K562 (cell line): ENCODE measurements at regions not wholly inside any gene's neighbourhood (a gene's known extent, or its start where the extent isn't known, plus 50 kb on each side); places are given as distances from the start of the nearest gene placed in this dataset.

Experiments
- ATAC-seq: fragments of 200-7000 bp; cut with Tn5 transposase; 3 replicates; pipeline ENCODE4 v1.9.1; 2020; ENCODE audit warnings: moderate library complexity
- BruUV-seq: library from RNA; stranded (reverse); fragments of 400-500 nt; replicated peaks from 2 replicates; lab custom pipeline; 2021; lab: Mats Ljungman, UMichigan
- CTCF ChIA-PET: fragments of 300-600 bp; formaldehyde crosslinking; extraction: SDS; loops from one replicate; lab custom pipeline; 2021; ENCODE audit warnings: low intra/inter-chr PET ratio; lab: Yijun Ruan, JAX
- POLR2A ChIA-PET: fragments of 300-600, 350-650 bp; sonication (Branson Sonifier 250); formaldehyde crosslinking; extraction: SDS; loops from one replicate; lab custom pipeline; 2021; ENCODE audit warnings: antibody characterized with exemption, inconsistent platforms; lab: Yijun Ruan, JAX
- DNase-seq, 4 experiments: peaks; one replicate each; pipeline versions ENCODE4 v3.0.0 to v3.0.0-alpha.2; 2011 to 2018; ENCODE audit warnings: low spot score in 3 of 4, mixed read lengths in 3 of 4; ENCODE audit errors: extremely low read depth in 1 of 4
- FAIRE-seq: peaks from 2 replicates; lab custom pipeline; 2011; peaks lifted over from hg19 to GRCh38; lab: Jason Lieb, UNC
- H2AFZ ChIP-seq: 2 replicates; pipeline ENCODE4 v1.6.0; 2011; ENCODE audit warnings: low read depth, low read length, control low read depth, inconsistent platforms
- H3K27ac ChIP-seq: fragments of 200-600 bp; 3 replicates; pipeline ENCODE4 v1.8.0; 2011; ENCODE audit warnings: low read depth, mild to moderate bottlenecking, control low read depth, inconsistent platforms, low read length, moderate library complexity, mixed read lengths; ENCODE audit errors: extremely low read depth
- H3K27me3 ChIP-seq, 2 experiments: fragments of 300-600 bp in 1 of 2; 2 replicates in 1 of 2; 3 replicates in 1 of 2; pipeline versions ENCODE4 v1.6.0 to v1.8.0; 2011; ENCODE audit warnings: inconsistent platforms in 2 of 2, low read length in 2 of 2, mild to moderate bottlenecking in 1 of 2, mixed read lengths in 1 of 2, moderate library complexity in 1 of 2; ENCODE audit not compliant: control insufficient read depth in 2 of 2, insufficient read depth in 2 of 2
- H3K36me3 ChIP-seq: fragments of 300-600 bp; 3 replicates; pipeline ENCODE4 v1.8.0; 2011; ENCODE audit warnings: mild to moderate bottlenecking, low read length, inconsistent platforms; ENCODE audit not compliant: control insufficient read depth, insufficient read depth
- H3K4me1 ChIP-seq, 2 experiments: fragments of 200-600 bp in 1 of 2; replicated peaks in 1 of 2; 2 replicates in 1 of 2; 3 replicates in 1 of 2; pipeline versions ENCODE4 v1.5.1 to v1.8.0; 2011; ENCODE audit warnings: inconsistent platforms in 2 of 2, low read length in 2 of 2, mild to moderate bottlenecking in 1 of 2, mixed read lengths in 1 of 2, moderate library complexity in 1 of 2; ENCODE audit not compliant: control insufficient read depth in 2 of 2, insufficient read depth in 2 of 2
- H3K4me2 ChIP-seq: 2 replicates; pipeline ENCODE4 v1.6.1; 2011; ENCODE audit warnings: low read length, control low read depth, inconsistent platforms, mixed read lengths; ENCODE audit not compliant: insufficient read depth
- H3K4me3 ChIP-seq: fragments of 200-600 bp; sonication (generic), shearing (Covaris generic); 2 replicates; pipeline ENCODE4 v1.5.1; 2016; ENCODE audit warnings: control low read depth, inconsistent platforms
- H3K79me2 ChIP-seq: fragments of 200-600 bp; 3 replicates; pipeline ENCODE4 v1.8.0; 2011; ENCODE audit warnings: low read length, inconsistent platforms; ENCODE audit not compliant: control insufficient read depth, insufficient read depth
- H3K9ac ChIP-seq, 2 experiments: 2 replicates each; pipeline versions ENCODE4 v1.6.0 to v1.6.1; 2011; ENCODE audit warnings: low read depth in 2 of 2, low read length in 2 of 2, control low read depth in 1 of 2, inconsistent platforms in 1 of 2, mild to moderate bottlenecking in 1 of 2, mixed read lengths in 1 of 2; ENCODE audit not compliant: insufficient read depth in 1 of 2
- H3K9me1 ChIP-seq: one replicate; pipeline ENCODE4 v1.6.0; 2011; ENCODE audit warnings: inconsistent platforms, mild to moderate bottlenecking, low read length, moderate library complexity; ENCODE audit not compliant: control insufficient read depth, insufficient read depth
- H3K9me3 ChIP-seq: replicated peaks from 2 replicates; pipeline ENCODE4 v1.5.1; 2011; ENCODE audit warnings: low read depth, low read length, inconsistent platforms; ENCODE audit not compliant: control insufficient read depth, insufficient read depth
- H4K20me1 ChIP-seq: replicated peaks from 2 replicates; pipeline ENCODE4 v1.6.1; 2011; ENCODE audit warnings: low read length, inconsistent platforms, mixed read lengths; ENCODE audit not compliant: control insufficient read depth, insufficient read depth
- EGR1 ChIP-seq: fragments of 450-650 bp; conservative IDR thresholded peaks from 2 replicates; pipeline ENCODE4 v1.6.1; 2017; ENCODE audit warnings: mild to moderate bottlenecking
- HIVEP1 ChIP-seq: fragments of 250-450 bp; sonication (Bioruptor Pico); IDR thresholded peaks from 2 replicates; pipeline ENCODE4 v1.4.0; 2020; ENCODE audit warnings: mild to moderate bottlenecking
- L3MBTL2 ChIP-seq: fragments of 450-650 bp; IDR thresholded peaks from 2 replicates; pipeline ENCODE4 v1.6.1; 2016; ENCODE audit warnings: mild to moderate bottlenecking, moderate library complexity
- MYNN ChIP-seq, 2 experiments: sonication (generic); formaldehyde crosslinking in 1 of 2; IDR thresholded peaks; 2 replicates each; pipeline versions ENCODE4 v1.5.0 to v1.6.1; 2016 to 2020; ENCODE audit warnings: antibody characterized with exemption in 1 of 2, missing genetic modification reagents in 1 of 2
- NR1H2 ChIP-seq: sonication (generic); formaldehyde crosslinking; IDR thresholded peaks from 2 replicates; pipeline ENCODE4 v1.4.0; 2020; ENCODE audit warnings: mild to moderate bottlenecking, missing genetic modification reagents
- PPARD ChIP-seq: fragments of 250-450 bp; sonication (Bioruptor Pico); IDR thresholded peaks from 2 replicates; pipeline ENCODE4 v1.8.0; 2022; ENCODE audit warnings: inconsistent platforms, mild to moderate bottlenecking, moderate library complexity
- RFX7 ChIP-seq: fragments of 250-450 bp; sonication (Bioruptor Pico); IDR thresholded peaks from 2 replicates; pipeline ENCODE4 v1.5.1; 2021; ENCODE audit warnings: mild to moderate bottlenecking
- SP2 ChIP-seq: IDR thresholded peaks from 2 replicates; pipeline ENCODE4 v1.6.1; 2011; ENCODE audit warnings: mild to moderate bottlenecking, low read depth, low read length, moderate library complexity; ENCODE audit not compliant: poor library complexity, severe bottlenecking; ENCODE audit errors: extremely low read depth
- XRCC5 ChIP-seq: fragments of 200-400 bp; formaldehyde crosslinking; IDR thresholded peaks from 2 replicates; pipeline ENCODE4 v1.6.1; 2017; ENCODE audit warnings: low read depth, mild to moderate bottlenecking, low read length
- YY1 ChIP-seq, 3 experiments: IDR thresholded peaks; 2 replicates each; pipeline ENCODE4 v1.6.1; 2011; ENCODE audit warnings: low read length in 2 of 3, mild to moderate bottlenecking in 2 of 3, moderate library complexity in 2 of 3, borderline replicate concordance in 1 of 3, control low read depth in 1 of 3, low read depth in 1 of 3; ENCODE audit not compliant: insufficient read depth in 3 of 3, insufficient replicate concordance in 2 of 3, control insufficient read depth in 1 of 3, insufficient read length in 1 of 3; ENCODE audit errors: extremely low read depth in 1 of 3
- ZEB2 ChIP-seq: fragments of 450-650 bp; IDR thresholded peaks from 2 replicates; pipeline ENCODE4 v1.6.1; 2016
- ZFP36 ChIP-seq: fragments of 150-350 bp; IDR thresholded peaks from 2 replicates; pipeline ENCODE4 v1.6.1; 2018; ENCODE audit warnings: low read length, low read depth; ENCODE audit not compliant: partially characterized antibody
- ZFX ChIP-seq: sonication (generic); formaldehyde crosslinking; IDR thresholded peaks from 2 replicates; pipeline ENCODE4 v1.8.0; 2022; ENCODE audit warnings: mild to moderate bottlenecking, missing genetic modification reagents, moderate library complexity
- ZNF133 ChIP-seq: fragments of 250-450 bp; sonication (Bioruptor Pico); IDR thresholded peaks from 2 replicates; pipeline ENCODE4 v1.4.0; 2020; ENCODE audit warnings: mild to moderate bottlenecking
- ZNF232 ChIP-seq: sonication (generic); formaldehyde crosslinking; IDR thresholded peaks from 2 replicates; pipeline ENCODE4 v1.8.0; 2022; ENCODE audit warnings: mild to moderate bottlenecking, missing genetic modification reagents
- ZNF551 ChIP-seq: fragments of 250-450 bp; sonication (Bioruptor Pico); IDR thresholded peaks from 2 replicates; pipeline ENCODE4 v1.5.0; 2021; ENCODE audit warnings: mild to moderate bottlenecking, moderate library complexity
- ZNF589 ChIP-seq: fragments of 200-800 bp; sonication (Bioruptor generic); IDR thresholded peaks from 2 replicates; pipeline ENCODE4 v1.6.1; 2016; ENCODE audit warnings: low read depth, missing genetic modification characterization, missing compliant biosample characterization
- ZNF830 ChIP-seq: fragments of 250-450 bp; sonication (Bioruptor Pico); IDR thresholded peaks from 2 replicates; pipeline ENCODE4 v1.5.0; 2021; ENCODE audit warnings: mild to moderate bottlenecking
- ZSCAN29 ChIP-seq: fragments of 450-650 bp; IDR thresholded peaks from 2 replicates; pipeline ENCODE4 v1.6.1; 2017
- WGBS: fragments of 100-300 bp; shearing (Covaris generic); methylation state at CpG from one replicate; pipeline ENCODE4 v1.1.6; 2016; ENCODE audit warnings: low coverage, mixed read lengths; ENCODE audit not compliant: insufficient coverage; ENCODE audit errors: missing lambda C conversion rate; 5-methylcytosine and 5-hydroxymethylcytosine counted together
- in situ Hi-C: fragments of 300-500 bp; cut with MboI; formaldehyde crosslinking; loops from 4 replicates; pipeline ENCODE4 v1.15.0; 2018; ENCODE audit warnings: inconsistent platforms, mixed read lengths
- intact Hi-C: fragments of 100-400 bp; cut with micrococcal nuclease; formaldehyde crosslinking; loops from 2 replicates; pipeline ENCODE4 v1.14.2; 2022
- TF ChIP-seq, protein P1 (sequence below), 2 experiments: IDR thresholded peaks; 2 replicates each; pipeline ENCODE4 v1.6.1; 2012; ENCODE audit warnings: improper control_type of control experiment in 2 of 2, low read depth in 2 of 2, low read length in 2 of 2, borderline replicate concordance in 1 of 2

DNA sequence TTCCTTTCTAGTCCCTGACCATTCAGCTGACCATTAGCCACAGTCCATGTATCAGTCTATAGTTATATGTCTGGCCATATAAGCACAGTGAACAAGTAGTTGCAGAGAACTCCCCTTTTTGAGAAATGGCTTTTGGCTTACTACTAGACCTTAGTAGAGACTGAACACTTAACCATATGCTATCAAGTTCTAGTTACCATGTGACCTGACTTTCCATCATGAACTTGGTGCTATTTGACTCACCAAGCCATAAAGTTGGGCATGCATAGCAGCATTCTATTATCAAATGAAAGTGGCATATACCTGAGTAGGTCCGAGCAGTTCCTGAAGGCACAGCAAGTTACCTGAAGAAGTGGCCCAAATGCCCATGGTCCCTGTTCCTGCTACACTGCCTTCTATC, 74.5 kb upstream of the IL2 start:
- WGBS, result 9% methylated on average over 1 of the region's 1 CpG
- ChIA-PET POLR2A (no interaction called here), CTCF (no interaction called here)
- in situ Hi-C loops, result no loop called here
- H4K20me1 ChIP-seq, result no peaks in the 10 kb centered on the region
- H3K4me2 ChIP-seq, result no peak overlapping the region
- H3K36me3 ChIP-seq, result no peaks in the 10 kb centered on the region
- H3K4me3 ChIP-seq, result no peak overlapping the region
- H3K4me1 ChIP-seq, result no peaks in the 10 kb centered on the region
- DNase-seq (no peak), ATAC-seq (no peak), FAIRE-seq (no peak)
- no peak overlapping the region for H2AFZ ChIP-seq
- BruUV-seq, result no TSS peak
- H3K27ac ChIP-seq, result no peak overlapping the region
- no peak for TF ChIP-seq ZFX (CRISPR knock-in tag)
- TF ChIP-seq ZFP36, result no peak
- no peak for TF ChIP-seq SP2
- no peak for TF ChIP-seq XRCC5
- no peak for TF ChIP-seq ZNF589 (CRISPR knock-in tag)
- TF ChIP-seq MYNN (IDR thresholded peaks at IDR 0.05), result no peak
- TF ChIP-seq MYNN (CRISPR knock-in tag; IDR thresholded peaks at IDR 0.05), result no peak
- no peak for TF ChIP-seq EGR1
- no peak for TF ChIP-seq ZEB2
- TF ChIP-seq RFX7, result no peak
- no peak for TF ChIP-seq ZNF133
- no peak for TF ChIP-seq HIVEP1 (CRISPR knock-in tag)
- TF ChIP-seq L3MBTL2, result no peak
- TF ChIP-seq ZSCAN29, result no peak
- no peak for TF ChIP-seq ZNF551 (CRISPR knock-in tag)
- TF ChIP-seq PPARD (CRISPR knock-in tag), result no peak
- TF ChIP-seq, protein P1, sequence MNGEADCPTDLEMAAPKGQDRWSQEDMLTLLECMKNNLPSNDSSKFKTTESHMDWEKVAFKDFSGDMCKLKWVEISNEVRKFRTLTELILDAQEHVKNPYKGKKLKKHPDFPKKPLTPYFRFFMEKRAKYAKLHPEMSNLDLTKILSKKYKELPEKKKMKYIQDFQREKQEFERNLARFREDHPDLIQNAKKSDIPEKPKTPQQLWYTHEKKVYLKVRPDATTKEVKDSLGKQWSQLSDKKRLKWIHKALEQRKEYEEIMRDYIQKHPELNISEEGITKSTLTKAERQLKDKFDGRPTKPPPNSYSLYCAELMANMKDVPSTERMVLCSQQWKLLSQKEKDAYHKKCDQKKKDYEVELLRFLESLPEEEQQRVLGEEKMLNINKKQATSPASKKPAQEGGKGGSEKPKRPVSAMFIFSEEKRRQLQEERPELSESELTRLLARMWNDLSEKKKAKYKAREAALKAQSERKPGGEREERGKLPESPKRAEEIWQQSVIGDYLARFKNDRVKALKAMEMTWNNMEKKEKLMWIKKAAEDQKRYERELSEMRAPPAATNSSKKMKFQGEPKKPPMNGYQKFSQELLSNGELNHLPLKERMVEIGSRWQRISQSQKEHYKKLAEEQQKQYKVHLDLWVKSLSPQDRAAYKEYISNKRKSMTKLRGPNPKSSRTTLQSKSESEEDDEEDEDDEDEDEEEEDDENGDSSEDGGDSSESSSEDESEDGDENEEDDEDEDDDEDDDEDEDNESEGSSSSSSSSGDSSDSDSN (IDR thresholded peaks at IDR 0.05; ENCODE audit: borderline replicate concordance in 1 of 2, low read depth in 2 of 2, low read length in 2 of 2), result no peak
- no peak for TF ChIP-seq YY1 (IDR thresholded peaks at IDR 0.05; ENCODE audit: borderline replicate concordance in 1 of 3, control insufficient read depth in 1 of 3, extremely low read depth in 1 of 3, insufficient read depth in 3 of 3, insufficient read length in 1 of 3, insufficient replicate concordance in 2 of 3, low read depth in 1 of 3, low read length in 2 of 3)
- no peak for TF ChIP-seq NR1H2 (CRISPR knock-in tag)
- no peak for TF ChIP-seq ZNF232 (CRISPR knock-in tag)
- no peak for TF ChIP-seq ZNF830 (CRISPR knock-in tag)
- no peaks in the 10 kb centered on the region for H3K79me2 ChIP-seq
- H3K27me3 ChIP-seq, result no peaks in the 10 kb centered on the region
- intact Hi-C loops, result no loop called here
- H3K9me3 ChIP-seq, result no peaks in the 10 kb centered on the region
- H3K9ac ChIP-seq, result no peak overlapping the region
- H3K9me1 ChIP-seq, result no peaks in the 10 kb centered on the region
